ENCODE measurements at regions not wholly inside any gene's neighbourhood (a gene's known extent, or its start where the extent isn't known, plus 50 kb on each side); places are given as distances from the start of the nearest gene placed in this dataset.

DNA sequence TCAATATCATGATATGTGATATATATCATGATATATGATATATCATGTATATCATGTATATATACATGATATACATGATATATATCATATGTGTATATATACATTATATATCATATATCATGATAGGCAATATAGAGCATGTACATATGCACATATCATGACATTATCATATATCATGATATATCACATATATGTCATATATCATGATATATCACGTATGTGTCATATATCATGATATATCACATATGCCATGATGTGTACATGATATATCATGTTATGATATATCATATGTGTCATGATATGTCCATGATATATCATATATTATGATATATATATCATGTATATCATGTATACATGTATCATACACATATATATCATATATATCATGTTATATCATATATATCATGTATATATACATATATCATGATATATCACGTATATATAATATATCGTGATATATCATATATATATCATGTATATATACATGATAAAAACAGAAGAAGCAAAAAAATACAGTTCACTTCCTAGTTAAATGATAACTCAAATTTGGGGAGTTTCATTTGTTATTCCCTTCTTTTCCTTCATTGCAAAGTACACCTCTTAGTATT, 670.1 kb upstream of the EPHA5 start:
- no peaks in the 10 kb centered on the region for H3K27me3 ChIP-seq
- H3K9me3 ChIP-seq: no peaks in the 10 kb centered on the region
- H3K4me1 ChIP-seq: no peaks in the 10 kb centered on the region
- no peak overlapping the region for H3K4me3 ChIP-seq
- no peaks in the 10 kb centered on the region for H3K36me3 ChIP-seq
- H3K27ac ChIP-seq: no peak overlapping the region
- no peak for TF ChIP-seq POLR2A (IDR thresholded peaks at IDR 0.05)
- no peak for TF ChIP-seq POLR2AphosphoS5 (IDR thresholded peaks at IDR 0.05)
- TF ChIP-seq, protein P1, sequence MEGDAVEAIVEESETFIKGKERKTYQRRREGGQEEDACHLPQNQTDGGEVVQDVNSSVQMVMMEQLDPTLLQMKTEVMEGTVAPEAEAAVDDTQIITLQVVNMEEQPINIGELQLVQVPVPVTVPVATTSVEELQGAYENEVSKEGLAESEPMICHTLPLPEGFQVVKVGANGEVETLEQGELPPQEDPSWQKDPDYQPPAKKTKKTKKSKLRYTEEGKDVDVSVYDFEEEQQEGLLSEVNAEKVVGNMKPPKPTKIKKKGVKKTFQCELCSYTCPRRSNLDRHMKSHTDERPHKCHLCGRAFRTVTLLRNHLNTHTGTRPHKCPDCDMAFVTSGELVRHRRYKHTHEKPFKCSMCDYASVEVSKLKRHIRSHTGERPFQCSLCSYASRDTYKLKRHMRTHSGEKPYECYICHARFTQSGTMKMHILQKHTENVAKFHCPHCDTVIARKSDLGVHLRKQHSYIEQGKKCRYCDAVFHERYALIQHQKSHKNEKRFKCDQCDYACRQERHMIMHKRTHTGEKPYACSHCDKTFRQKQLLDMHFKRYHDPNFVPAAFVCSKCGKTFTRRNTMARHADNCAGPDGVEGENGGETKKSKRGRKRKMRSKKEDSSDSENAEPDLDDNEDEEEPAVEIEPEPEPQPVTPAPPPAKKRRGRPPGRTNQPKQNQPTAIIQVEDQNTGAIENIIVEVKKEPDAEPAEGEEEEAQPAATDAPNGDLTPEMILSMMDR (IDR thresholded peaks at IDR 0.05): no peak
- DNase-seq (ENCODE audit: low spot score in 2 of 2): no peak
- intact Hi-C loops (cut with DNase I; ENCODE audit: low total_unique reads): no loop called here

DNA sequence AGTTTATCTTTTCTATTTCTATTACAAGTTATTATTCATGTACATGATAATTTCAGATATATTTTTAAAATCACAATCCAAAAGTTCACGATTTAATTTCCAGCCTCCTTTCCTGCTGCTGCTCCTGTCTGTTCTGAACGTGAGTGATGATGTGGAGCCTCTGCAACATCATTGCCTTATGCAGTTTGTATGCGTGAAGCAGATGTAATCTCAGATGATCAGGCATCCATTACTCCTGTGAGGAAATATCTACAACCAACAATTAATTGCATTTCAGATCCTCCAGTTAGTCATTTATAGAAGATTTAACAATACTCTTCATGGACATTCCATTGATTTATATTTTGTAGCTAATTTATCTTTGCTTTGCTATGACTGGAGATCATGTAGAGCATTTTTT, 668.7 kb upstream of the EPHA5 start:
- Histone ChIP-seq H3K27me3 (no peaks in the 10 kb centered on the region), H3K36me3 (no peaks in the 10 kb centered on the region), H3K4me1 (no peaks in the 10 kb centered on the region), H3K4me3 (no peak overlapping the region), H3K27ac (no peak overlapping the region), H3K9me3 (no peaks in the 10 kb centered on the region)
- TF ChIP-seq, protein P1 (IDR thresholded peaks at IDR 0.05): no peak
- no peak for TF ChIP-seq POLR2AphosphoS5 (IDR thresholded peaks at IDR 0.05)
- TF ChIP-seq POLR2A (IDR thresholded peaks at IDR 0.05): no peak
- no peak for DNase-seq (ENCODE audit: low spot score in 2 of 2)
- intact Hi-C loops (cut with DNase I; ENCODE audit: low total_unique reads): no loop called here

- Histone ChIP-seq H3K9me3 (no peaks in the 10 kb centered on the region), H3K4me3 (no peak overlapping the region), H3K27me3 (no peaks in the 10 kb centered on the region), H3K4me1 (no peaks in the 10 kb centered on the region), H3K27ac (no peak overlapping the region), H3K36me3 (no peaks in the 10 kb centered on the region)
- no peak for DNase-seq (ENCODE audit: low spot score in 2 of 2)
- TF ChIP-seq, protein P1 (IDR thresholded peaks at IDR 0.05): no peak
- TF ChIP-seq POLR2A (IDR thresholded peaks at IDR 0.05) (no peak), POLR2AphosphoS5 (IDR thresholded peaks at IDR 0.05) (no peak)
- intact Hi-C loops (cut with DNase I; ENCODE audit: low total_unique reads): no loop called here
These were observed 661.5 kb upstream of the EPHA5 start for GRCh38 chr4:66331761-66332160.

GRCh38 chr4:66330125-66330524, 659.8 kb upstream of the EPHA5 start:
- no peak for TF ChIP-seq POLR2AphosphoS5 (IDR thresholded peaks at IDR 0.05)
- TF ChIP-seq, protein P1 (IDR thresholded peaks at IDR 0.05): no peak
- H3K9me3 ChIP-seq: no peaks in the 10 kb centered on the region
- no peaks in the 10 kb centered on the region for H3K36me3 ChIP-seq

DNA sequence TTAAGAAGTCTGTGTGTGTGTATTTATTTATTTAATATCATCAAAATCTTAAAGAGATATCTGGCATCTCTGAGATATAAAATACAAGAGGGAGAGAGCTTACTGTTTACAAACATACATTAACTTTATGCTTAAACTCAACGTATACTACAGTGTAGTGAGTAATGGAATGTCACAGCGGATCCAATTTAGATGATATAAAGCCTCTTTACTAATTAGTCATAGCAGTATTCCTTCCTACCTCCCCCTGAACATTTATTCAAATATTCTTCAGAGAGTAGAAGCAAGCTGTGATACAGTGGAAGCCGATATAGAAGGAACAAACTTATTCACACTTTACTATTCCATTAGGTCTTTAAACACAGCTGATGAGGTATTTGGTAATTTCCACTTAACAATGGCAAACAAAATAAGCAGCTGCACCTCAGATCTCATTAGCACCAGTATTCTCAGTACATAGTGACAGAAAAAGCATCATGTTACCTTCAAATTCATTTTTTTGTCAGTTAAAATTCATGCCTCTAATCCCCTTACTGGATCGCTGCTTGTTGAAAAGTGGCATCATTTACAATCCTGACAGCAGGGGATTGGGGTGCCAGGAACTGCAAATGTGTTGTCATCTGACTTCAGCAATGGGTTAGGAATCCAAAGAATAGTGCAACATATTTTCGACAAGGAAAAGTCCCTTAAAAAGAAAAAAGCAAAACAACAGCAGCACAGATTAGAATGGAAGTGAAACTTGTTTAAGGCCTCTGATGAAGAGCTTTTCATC, 658.7 kb upstream of the EPHA5 start:
- TF ChIP-seq, protein P1 (IDR thresholded peaks at IDR 0.05): no peak
- TF ChIP-seq POLR2AphosphoS5 (IDR thresholded peaks at IDR 0.05) (no peak), POLR2A (IDR thresholded peaks at IDR 0.05) (no peak)
- intact Hi-C loops (cut with DNase I; ENCODE audit: low total_unique reads): no loop called here
- no peaks in the 10 kb centered on the region for H3K27me3 ChIP-seq
- H3K36me3 ChIP-seq: no peaks in the 10 kb centered on the region
- no peak overlapping the region for H3K27ac ChIP-seq
- no peaks in the 10 kb centered on the region for H3K9me3 ChIP-seq
- H3K4me3 ChIP-seq: no peak overlapping the region
- H3K4me1 ChIP-seq: no peaks in the 10 kb centered on the region
- no peak for DNase-seq (ENCODE audit: low spot score in 2 of 2)

More at GRCh38 chr4:66330125-66330524, 659.8 kb upstream of the EPHA5 start:
- H3K27me3 ChIP-seq: no peaks in the 10 kb centered on the region
- intact Hi-C loops (cut with DNase I; ENCODE audit: low total_unique reads): no loop called here
- H3K4me3 ChIP-seq: no peak overlapping the region
- no peak for DNase-seq (ENCODE audit: low spot score in 2 of 2)
- H3K27ac ChIP-seq: no peak overlapping the region
- H3K4me1 ChIP-seq: no peaks in the 10 kb centered on the region

All from breast epithelium (tissue), 4 donors.